Neural progenitor cell (in vitro differentiated cells): ENCODE measurements at regions not wholly inside any gene's neighbourhood (a gene's known extent, or its start where the extent isn't known, plus 50 kb on each side); places are given as distances from the start of the nearest gene placed in this dataset.

Experiments used
- DNase-seq: peaks from one replicate; pipeline ENCODE4 v3.0.0-alpha.2; 2016; ENCODE audit warnings: low spot score
- H2AFZ ChIP-seq: fragments of 200-600 bp; sonication (generic); replicated peaks from 2 replicates; pipeline ENCODE4 v1.6.1; 2016; ENCODE audit warnings: antibody characterized with exemption
- H3F3A ChIP-seq: fragments of 200-600 bp; sonication (generic); 2 replicates; pipeline ENCODE4 v1.6.1; 2016; ENCODE audit warnings: antibody characterized with exemption, low read depth
- H3K27ac ChIP-seq: fragments of 200-600 bp; sonication (generic); 2 replicates; pipeline ENCODE4 v1.5.1; 2016; ENCODE audit warnings: mild to moderate bottlenecking
- H3K27me3 ChIP-seq: fragments of 200-600 bp; sonication (generic); 2 replicates; pipeline ENCODE4 v1.6.1; 2016; ENCODE audit warnings: mild to moderate bottlenecking, moderate library complexity
- H3K36me3 ChIP-seq: fragments of 200-600 bp; sonication (generic); 2 replicates; pipeline ENCODE4 v1.5.1; 2016
- H3K4me1 ChIP-seq: fragments of 200-600 bp; sonication (generic); 2 replicates; pipeline ENCODE4 v1.6.1; 2016; ENCODE audit warnings: mixed run types
- H3K4me2 ChIP-seq: fragments of 200-600 bp; sonication (generic); 2 replicates; pipeline ENCODE4 v1.6.1; 2016
- H3K4me3 ChIP-seq: fragments of 200-600 bp; sonication (generic); 2 replicates; pipeline ENCODE4 v1.5.1; 2016
- H3K79me2 ChIP-seq: fragments of 200-600 bp; sonication (generic); 2 replicates; pipeline ENCODE4 v1.6.1; 2016; ENCODE audit warnings: low read depth
- H3K9ac ChIP-seq: fragments of 200-600 bp; sonication (generic); 2 replicates; pipeline ENCODE4 v1.6.1; 2016
- H3K9me3 ChIP-seq: fragments of 200-600 bp; sonication (generic); 2 replicates; pipeline ENCODE4 v1.5.1; 2016; ENCODE audit warnings: low read depth
- H4K20me1 ChIP-seq: fragments of 200-600 bp; sonication (generic); 2 replicates; pipeline ENCODE4 v1.6.1; 2016; ENCODE audit warnings: low read depth
- H3K27ac Mint-ChIP-seq: 3 replicates; pipeline ENCODE4 v1.8.0; 2021; ENCODE audit warnings: mixed read lengths
- H3K27me3 Mint-ChIP-seq: 2 replicates; pipeline ENCODE4 v1.8.0; 2022; ENCODE audit warnings: low read depth, mild to moderate bottlenecking, inconsistent platforms, moderate library complexity, mixed read lengths; ENCODE audit not compliant: insufficient read depth
- H3K36me3 Mint-ChIP-seq: 3 replicates; pipeline ENCODE4 v1.8.0; 2021; ENCODE audit warnings: mixed read lengths
- H3K4me1 Mint-ChIP-seq: 3 replicates; pipeline ENCODE4 v1.8.0; 2021; ENCODE audit warnings: mixed read lengths
- H3K4me3 Mint-ChIP-seq: 3 replicates; pipeline ENCODE4 v1.8.0; 2021; ENCODE audit warnings: mild to moderate bottlenecking, moderate library complexity, mixed read lengths
- H3K9me3 Mint-ChIP-seq: 3 replicates; pipeline ENCODE4 v1.8.0; 2020; ENCODE audit warnings: mixed read lengths
- CTCF ChIP-seq: fragments of 200-600 bp; sonication (generic); IDR thresholded peaks from 2 replicates; pipeline ENCODE4 v1.5.1; 2017; ENCODE audit warnings: antibody characterized with exemption, mild to moderate bottlenecking
- EZH2 ChIP-seq: fragments of 200-600 bp; sonication (generic); IDR thresholded peaks from 2 replicates; pipeline ENCODE4 v1.6.1; 2017; ENCODE audit warnings: antibody characterized with exemption, mild to moderate bottlenecking, moderate library complexity
- EZH2phosphoT487 ChIP-seq: fragments of 200-600 bp; sonication (generic); IDR thresholded peaks from 2 replicates; pipeline ENCODE4 v1.6.1; 2017; ENCODE audit warnings: antibody characterized with exemption

GRCh38 chr14:84891404-84891803 lies 638.5 kb upstream of the FLRT2 start:
- H2AFZ ChIP-seq: no peak overlapping the region
- H3K4me1 Mint-ChIP-seq: no peaks in the 10 kb centered on the region
- no peaks in the 10 kb centered on the region for H3K9me3 ChIP-seq
- H3K4me3 Mint-ChIP-seq: no peak overlapping the region
- H3K4me1 ChIP-seq: no peaks in the 10 kb centered on the region
- no peak for DNase-seq
- peaks cover 4% of the 10 kb centered on the region for H3K9me3 Mint-ChIP-seq
- no peak overlapping the region for H3K27ac Mint-ChIP-seq
- H3K9ac ChIP-seq: no peak overlapping the region
- no peak overlapping the region for H3K4me2 ChIP-seq
- H3K27me3 ChIP-seq: no peaks in the 10 kb centered on the region
- H3K27me3 Mint-ChIP-seq: no peaks in the 10 kb centered on the region
- H3K36me3 Mint-ChIP-seq: no peaks in the 10 kb centered on the region
- H3K4me3 ChIP-seq: no peak overlapping the region
- no peak overlapping the region for H3K27ac ChIP-seq
- TF ChIP-seq CTCF (no peak), EZH2 (no peak), EZH2phosphoT487 (no peak)
- H3F3A ChIP-seq: no peaks in the 10 kb centered on the region
- H3K36me3 ChIP-seq: no peaks in the 10 kb centered on the region
- no peaks in the 10 kb centered on the region for H3K79me2 ChIP-seq
- H4K20me1 ChIP-seq: no peaks in the 10 kb centered on the region

GRCh38 chr14:84894254-84894653 lies 635.7 kb upstream of the FLRT2 start:
- Mint-ChIP-seq H3K36me3 (no peaks in the 10 kb centered on the region), H3K27me3 (peaks cover 2% of the 10 kb centered on the region), H3K4me3 (no peak overlapping the region), H3K27ac (no peak overlapping the region), H3K9me3 (no peaks in the 10 kb centered on the region), H3K4me1 (no peaks in the 10 kb centered on the region)
- Histone ChIP-seq H3K9me3 (no peaks in the 10 kb centered on the region), H3K9ac (no peak overlapping the region), H3F3A (no peaks in the 10 kb centered on the region), H2AFZ (no peak overlapping the region), H3K4me3 (no peak overlapping the region), H4K20me1 (no peaks in the 10 kb centered on the region), H3K4me1 (no peaks in the 10 kb centered on the region), H3K79me2 (no peaks in the 10 kb centered on the region), H3K27me3 (no peaks in the 10 kb centered on the region), H3K4me2 (no peak overlapping the region), H3K36me3 (no peaks in the 10 kb centered on the region), H3K27ac (no peak overlapping the region)
- TF ChIP-seq EZH2phosphoT487 (no peak), CTCF (no peak), EZH2 (no peak)
- DNase-seq: no peak

GRCh38 chr14:84922370-84922769 lies 607.6 kb upstream of the FLRT2 start:
- Mint-ChIP-seq H3K9me3 (no peaks in the 10 kb centered on the region), H3K36me3 (no peaks in the 10 kb centered on the region)
- no peak overlapping the region for H3K4me3 ChIP-seq

More at GRCh38 chr14:84922370-84922769, 607.6 kb upstream of the FLRT2 start:
- Histone ChIP-seq H3K4me2 (no peak overlapping the region), H2AFZ (no peak overlapping the region), H3K27me3 (no peaks in the 10 kb centered on the region), H3K36me3 (no peaks in the 10 kb centered on the region), H3K79me2 (no peaks in the 10 kb centered on the region), H3K4me1 (no peaks in the 10 kb centered on the region), H3K9ac (no peak overlapping the region), H4K20me1 (no peaks in the 10 kb centered on the region), H3K9me3 (no peaks in the 10 kb centered on the region), H3F3A (no peaks in the 10 kb centered on the region), H3K27ac (no peak overlapping the region)
- no peak for DNase-seq
- Mint-ChIP-seq H3K4me1 (peaks cover under 1% of the 10 kb centered on the region), H3K4me3 (no peak overlapping the region), H3K27me3 (no peaks in the 10 kb centered on the region), H3K27ac (no peak overlapping the region)
- TF ChIP-seq CTCF (no peak), EZH2 (no peak), EZH2phosphoT487 (no peak)
